HG03354 (cell line): ENCODE measurements at regions not wholly inside any gene's neighbourhood (a gene's known extent, or its start where the extent isn't known, plus 50 kb on each side); places are given as distances from the start of the nearest gene placed in this dataset.

Experiments
- ATAC-seq: cut with Tn5 transposase; IDR thresholded peaks from one replicate; pipeline ENCODE4 v1.9.1; 2021; ENCODE audit warnings: mild to moderate bottlenecking; ENCODE audit not compliant: unreplicated experiment, poor library complexity, severe bottlenecking

DNA sequence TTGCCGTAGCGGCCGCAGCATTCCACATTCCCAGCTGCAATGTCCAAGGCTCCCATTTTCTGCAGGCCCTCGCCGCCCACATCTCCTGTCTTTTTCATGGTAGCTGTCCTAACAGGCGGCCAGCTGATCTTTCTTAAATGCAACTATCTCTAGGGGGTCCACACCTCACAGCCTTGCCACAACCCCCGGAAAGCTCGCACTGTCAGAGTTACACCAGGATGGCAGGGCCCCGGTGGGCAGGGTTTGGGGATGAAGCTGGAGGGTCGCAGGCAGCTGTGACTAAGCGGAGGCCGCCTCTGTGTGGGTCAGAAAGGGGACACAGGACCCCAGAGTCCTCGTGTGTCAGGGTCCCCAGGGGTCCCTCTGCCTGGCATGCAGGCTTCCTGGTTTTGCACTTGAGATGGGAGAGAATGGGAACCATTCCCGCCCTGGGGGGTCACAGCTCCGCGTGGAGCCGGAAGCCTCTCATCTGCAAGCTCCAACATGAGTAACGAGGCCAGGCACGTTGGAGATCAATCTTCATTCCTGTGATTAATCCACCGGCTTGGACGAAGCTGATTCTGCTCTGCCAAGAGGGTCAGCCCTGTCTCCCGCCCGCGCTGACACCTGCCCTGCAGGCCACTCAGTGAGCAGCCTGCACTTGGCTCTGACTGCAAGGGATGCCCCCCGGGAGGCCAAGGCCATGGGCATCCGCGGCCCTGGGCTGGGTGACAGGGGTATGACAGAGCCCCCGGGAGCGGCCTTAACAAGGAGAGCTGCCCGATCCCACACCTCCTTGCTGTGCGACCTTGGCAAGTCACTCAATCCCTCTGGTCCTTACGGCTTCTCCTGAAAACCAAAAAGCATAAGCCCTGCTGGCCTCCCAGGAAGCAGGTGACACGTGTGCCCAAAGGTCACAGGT, 97.9 kb downstream of the ADRA2C start:
- ATAC-seq: no peak

DNA sequence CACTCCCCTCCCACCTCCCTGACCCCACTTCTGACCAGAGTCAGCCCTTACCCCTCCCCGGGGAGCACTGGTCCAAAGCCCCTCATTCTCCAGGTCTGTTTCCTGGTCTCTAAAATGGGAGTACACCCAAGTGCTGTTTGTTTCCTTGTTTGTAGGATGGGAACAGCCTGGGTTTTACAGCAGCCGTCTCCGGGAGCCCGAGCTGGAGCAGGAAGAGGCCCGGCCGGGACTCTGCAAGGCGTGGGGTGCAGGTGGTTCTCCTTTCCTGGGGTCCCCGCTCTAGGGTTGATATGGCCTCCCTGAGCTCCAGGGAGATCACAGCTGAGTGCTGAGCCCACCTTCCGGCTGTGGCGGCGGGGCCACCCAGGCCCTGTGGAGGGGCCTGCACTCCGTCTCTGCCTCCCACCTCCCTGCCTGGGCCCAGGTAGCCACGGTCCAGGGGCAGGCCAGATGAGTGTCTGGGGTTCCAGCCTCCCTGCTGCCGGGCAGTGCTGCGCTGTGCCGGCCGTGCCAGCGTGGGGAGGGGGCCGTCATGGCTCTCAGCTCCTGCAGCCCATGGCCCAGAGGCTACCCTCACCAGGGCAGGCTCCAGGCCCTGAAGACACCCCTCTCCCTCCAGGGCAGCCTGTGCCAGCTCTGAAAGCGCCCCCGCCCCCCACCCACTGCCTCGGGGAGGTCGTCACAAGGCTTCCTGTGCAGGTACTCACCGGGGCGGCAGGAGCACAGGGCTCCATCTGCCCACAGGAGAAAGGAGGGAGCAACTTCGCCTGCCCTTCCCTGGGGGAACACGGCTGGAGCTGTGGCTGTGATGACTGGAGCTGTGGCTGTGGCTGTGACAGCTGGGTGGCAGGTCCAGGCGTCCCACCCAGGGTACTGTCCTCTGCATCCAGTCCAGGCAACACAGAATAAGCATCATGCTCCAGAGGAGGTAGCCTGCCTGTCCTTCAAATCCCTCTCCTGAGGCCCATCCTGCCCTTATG, 98.8 kb downstream of the ADRA2C start:
- no peak for ATAC-seq

DNA sequence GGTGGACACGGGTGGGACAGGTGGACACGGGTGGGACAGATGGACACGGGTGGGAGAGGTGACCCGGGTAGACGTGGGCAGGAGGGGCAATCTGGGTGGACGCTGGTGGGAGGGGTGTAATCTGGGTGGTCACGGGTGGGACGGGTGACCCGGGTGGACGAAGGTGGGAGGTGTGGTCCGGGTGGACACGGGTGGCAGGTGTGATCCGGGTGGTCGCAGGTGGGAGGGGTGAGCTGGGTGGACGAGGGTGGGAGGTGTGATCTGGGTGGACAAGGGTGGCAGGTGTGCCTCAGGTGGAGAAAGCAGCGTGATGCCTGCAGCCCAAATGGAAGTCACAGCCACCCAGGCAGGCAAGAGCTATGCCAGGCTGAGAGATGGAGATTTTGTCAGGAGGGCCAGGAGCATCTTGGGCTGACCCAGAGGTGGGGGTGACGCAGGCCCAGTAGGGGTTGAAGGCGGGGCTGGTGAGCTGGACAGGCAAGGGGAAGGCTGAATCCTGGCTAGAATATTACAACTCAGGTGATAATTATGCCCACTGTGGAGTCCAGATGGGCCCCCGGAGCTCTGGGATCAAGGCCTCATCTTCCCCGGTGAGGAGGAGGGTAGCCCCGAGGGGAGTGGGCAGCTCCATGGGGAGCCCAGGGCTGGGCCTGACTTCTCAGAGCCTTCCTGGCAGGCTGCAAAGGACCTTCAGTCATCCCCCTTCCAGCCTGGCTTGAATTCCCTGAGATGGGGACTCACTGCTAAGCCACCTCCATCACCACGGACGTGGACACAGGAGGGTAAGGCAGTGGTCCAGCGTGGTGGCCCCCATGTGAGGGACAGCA, 100.0 kb downstream of the ADRA2C start:
- no peak for ATAC-seq

DNA sequence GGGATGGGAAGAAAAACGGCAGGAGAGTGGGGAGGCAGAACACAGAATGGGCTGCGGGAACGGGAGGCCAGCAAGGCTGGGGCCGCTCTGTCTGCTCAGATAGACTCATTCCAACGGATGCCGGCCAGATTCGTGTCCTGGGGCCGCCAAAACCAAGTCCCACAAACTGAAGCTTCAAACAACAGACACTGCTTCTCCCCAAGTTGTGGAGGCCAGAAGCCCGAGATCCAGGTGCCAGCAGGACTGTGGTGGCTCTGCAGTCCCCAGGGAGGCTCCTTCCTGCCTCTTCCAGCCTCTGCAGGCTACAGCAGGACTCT, 100.6 kb downstream of the ADRA2C start:
- no peak for ATAC-seq

DNA sequence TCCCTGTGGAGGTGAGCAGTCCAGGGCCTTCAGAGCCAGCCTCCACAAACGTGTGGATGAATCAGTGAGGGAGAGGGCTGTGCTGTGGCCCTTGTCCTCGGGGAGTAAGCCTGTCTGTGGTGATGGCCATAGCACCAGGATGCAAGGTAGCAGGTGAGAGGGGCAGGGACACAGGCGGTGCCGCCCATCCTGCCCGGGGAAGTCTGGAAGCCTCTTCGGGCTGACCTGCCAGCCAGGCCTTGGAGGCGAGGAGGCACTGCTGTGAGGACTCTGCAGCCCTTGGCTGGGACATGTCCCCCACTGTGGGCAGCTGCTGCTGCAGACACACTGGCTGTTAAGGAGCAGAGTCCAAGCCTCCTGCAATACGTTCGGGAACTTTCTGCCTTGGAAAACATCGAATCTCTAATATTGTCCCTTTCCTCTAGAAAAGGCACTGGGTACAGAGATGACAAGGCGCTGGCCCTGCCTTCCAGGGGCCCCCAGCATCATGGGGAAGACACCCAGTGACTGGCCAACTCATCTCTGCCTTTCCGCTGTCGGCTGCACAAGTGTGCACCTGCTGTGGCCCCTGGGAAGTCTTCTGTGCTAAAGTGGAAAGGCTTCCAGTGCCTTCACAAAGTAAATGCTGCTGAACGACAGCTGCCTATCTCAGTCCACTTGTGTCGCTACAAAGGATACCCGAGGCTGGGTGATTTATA, 101.4 kb downstream of the ADRA2C start:
- ATAC-seq: no peak

DNA sequence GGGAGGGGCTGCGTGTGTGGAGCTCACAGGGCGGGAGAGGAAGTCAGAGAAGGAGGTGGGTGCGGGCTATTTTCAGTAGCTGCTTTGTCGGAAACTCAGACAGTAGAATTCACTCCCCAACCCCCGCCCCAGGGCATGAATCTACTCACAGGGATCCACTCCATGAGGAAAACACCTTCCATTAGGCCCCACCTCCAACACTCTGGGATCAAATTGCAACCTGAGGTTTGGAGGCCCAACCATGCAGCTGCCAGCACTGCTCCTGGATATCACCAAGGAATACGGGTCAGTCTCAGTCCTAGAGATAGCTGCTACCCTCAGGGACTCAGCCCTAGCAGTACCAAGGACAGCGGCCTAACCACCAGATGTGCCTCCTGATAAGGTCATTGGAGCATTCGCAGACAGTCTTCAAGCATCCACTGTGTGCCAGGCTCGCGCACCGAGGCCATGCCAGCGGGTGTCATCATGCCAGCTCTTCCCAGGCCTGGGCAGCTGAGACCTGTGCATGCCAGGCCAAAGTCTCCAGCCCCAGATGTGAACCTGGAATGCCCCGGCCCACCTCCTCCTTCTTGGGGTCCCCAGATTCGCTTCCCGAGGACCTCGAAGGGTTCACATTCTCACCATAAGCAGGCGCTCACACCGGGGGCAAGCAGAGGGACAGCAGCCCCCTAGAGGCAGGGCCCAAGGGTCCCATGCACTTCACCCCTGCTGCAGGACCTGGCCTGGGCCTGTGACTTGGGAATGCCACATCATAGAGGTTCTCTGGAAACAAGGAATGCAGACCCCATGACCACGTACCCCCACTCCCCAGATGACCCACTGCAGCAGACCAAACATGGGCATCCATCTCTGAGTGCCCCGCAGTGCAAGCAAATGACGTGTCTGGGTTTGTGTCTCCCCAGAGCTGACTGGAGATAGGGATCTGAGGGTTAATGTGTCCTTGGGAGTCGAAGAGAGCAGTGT, 102.3 kb downstream of the ADRA2C start:
- ATAC-seq: no peak

DNA sequence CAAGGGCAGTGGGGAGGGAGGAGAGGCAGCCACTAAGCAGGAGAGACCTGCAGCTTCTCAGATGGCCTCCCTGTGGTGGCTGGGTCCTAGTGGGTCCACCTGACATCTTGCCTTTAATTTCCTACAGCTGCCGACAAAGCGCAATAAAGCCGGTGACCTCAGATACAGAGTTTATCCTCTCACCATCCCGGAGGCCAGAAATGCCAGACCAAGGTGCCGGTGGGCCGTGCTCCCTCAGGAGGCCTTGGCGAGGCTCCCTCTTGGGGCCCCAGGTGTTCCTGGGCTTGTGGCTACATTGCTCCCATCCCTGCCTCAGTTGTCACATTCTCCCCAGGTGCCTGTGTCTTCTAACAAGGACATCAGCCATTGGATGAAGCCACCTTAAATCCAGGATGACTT, 103.0 kb downstream of the ADRA2C start:
- ATAC-seq: no peak

DNA sequence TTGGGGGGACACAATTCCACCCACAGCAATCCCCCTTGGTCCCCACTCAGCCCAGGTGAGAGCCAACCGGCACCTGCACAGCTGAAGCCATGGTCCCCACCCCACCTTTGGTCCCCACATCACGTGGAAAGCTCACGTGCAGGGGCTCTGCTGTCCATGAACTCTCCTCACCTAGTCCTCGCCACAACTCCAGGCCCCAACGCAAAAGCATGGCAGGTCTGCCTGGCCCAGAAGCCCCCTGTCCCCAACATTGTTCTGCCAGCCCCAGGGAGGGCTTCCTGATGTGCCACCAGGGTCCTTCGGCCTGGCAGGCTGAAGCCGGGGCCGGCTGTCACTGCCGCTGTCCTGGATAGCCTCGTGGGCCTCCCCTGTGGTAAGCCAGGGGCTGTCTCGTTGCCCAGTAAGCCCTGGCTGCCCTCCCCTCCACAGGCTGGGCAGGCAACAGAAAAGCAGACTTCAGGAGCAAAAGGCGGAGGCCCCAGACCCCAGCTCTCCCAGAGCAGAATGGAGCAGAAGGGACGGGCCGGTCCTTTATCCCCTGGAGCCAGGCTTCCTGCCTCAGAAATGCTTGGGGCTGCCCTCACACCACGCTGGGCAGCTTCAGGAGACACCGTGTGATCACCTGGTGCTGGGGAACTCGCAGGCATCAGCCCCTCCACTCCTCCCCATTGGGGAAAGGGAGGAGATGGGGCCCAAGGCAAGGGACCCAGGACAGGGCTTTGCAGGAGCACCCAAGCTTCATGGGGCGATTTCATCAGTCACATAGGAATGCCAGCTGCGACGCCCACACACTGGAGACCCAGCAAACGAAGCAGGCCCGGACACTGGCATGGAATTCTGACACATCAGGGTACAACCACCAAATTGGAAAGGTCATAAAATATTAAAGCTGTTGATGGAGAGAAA, 103.7 kb downstream of the ADRA2C start:
- ATAC-seq: no peak

DNA sequence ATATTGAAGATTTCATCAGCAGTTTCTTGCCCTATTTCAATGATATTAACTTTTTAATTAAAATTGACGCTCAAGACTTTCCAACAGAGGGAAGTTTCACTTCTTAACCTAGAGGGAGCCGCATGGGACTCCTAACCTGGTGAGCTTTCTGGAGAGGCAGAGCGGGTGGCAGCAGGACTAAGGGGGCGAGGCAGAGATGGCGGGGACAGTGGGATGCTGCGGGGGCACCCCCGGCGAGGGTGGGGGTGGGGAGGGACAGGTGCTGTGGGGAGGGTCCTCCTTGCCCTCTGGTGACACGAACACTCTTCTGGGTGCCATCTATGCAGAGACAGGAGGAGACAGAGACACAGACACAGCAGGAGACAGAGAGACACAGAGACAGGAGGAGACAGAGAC, 104.4 kb downstream of the ADRA2C start:
- no peak for ATAC-seq

DNA sequence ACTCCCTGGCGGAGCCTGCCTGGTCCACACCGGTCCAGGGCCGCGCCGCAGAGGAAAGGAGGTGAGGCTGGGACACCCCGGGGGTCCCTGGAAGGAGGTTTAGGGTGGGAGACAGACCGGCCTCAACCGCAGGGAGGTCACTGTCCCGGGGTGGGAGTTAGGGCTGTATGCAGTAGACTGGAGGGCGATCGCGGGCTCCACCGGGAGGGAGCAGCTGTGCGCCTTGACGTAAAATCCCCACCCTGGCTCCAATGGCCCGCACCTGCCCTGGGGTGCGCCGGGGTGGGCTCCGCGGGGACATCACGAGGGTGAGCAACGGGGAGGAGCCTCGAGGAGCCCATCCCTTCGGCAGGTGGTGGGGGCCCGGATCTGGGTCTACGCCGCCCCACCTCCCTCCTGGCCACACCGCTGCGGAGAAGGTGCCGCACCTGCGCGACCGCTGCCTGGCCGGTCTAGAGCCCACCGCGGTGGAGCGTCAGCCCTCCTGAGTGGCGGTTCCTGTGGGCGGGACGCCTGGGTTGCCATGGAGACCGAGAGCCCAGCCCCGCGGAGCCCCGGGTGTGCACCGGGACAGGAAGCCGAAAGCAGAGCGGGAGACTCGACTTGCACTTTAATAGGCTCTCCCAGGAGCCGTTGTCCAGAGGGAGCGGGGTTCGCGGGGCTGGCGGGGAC, 105.1 kb downstream of the ADRA2C start:
- ATAC-seq: no peak

DNA sequence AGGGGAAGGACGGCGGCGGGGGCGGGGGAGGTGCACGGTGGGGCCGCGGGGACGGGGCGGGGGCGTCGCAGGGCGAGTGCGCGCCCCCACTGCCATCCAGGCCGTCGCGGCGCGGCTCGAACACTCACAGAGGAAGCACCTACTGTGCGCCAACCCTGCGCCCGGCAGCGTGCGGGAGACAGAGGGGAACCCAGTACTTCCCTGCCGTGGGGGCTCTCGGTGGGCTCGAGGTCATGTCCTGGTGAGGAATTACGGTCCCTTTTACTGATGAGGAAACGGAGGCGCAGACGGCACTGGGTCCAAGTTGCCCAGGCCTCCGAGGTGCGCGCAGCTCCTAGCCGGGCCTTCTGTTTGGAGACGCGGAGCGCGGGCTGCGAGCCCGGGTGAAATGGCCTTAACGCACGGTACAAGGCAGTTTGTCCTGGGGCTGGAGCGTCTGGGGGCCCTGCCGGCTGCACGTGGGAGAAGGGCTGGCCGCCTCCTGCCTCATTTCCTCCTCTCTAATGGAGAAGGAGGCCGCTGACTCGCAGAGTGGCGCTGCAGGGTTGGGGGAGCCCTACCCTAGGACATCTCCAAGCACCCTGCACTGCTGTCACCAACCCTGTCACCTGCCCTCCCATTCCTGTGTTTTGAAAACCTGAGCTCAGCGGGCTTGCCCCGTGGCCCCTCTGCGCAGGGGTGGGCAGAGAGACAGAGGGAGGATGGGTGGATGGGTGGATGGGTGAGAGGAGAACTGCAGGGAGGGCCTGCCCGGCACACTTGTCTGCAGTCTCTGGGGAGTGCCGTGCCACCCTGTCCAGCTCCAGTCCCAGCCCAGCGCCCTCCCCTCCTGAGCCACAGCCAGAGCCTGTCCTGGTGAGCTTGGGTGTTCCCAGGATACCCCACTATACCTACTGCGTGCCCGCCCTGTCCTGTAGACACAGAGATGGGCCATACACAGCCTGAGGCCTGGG, 106.0 kb downstream of the ADRA2C start:
- ATAC-seq: no peak

DNA sequence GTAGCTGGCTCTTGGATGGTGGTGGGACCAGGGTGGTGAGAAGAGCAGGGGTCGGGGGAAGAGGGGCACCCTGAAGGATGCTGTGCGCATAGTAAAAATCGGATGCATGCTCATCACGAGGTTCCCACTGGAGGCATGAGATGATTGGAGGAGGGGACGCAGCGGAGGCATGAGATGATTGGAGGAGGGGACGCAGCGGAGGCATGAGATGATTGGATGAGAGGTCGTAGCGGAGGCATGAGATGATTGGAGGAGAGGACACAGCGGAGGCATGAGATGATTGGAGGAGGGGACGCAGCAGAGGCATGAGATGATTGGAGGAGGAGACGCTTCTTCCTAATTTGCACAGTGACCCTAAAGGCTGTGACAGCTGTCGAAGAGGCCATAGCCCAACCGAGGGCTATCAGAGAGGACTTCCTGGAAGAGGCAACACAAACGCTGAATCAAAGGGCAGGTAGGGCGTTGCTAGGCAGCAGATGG, 106.7 kb downstream of the ADRA2C start:
- ATAC-seq: no peak

DNA sequence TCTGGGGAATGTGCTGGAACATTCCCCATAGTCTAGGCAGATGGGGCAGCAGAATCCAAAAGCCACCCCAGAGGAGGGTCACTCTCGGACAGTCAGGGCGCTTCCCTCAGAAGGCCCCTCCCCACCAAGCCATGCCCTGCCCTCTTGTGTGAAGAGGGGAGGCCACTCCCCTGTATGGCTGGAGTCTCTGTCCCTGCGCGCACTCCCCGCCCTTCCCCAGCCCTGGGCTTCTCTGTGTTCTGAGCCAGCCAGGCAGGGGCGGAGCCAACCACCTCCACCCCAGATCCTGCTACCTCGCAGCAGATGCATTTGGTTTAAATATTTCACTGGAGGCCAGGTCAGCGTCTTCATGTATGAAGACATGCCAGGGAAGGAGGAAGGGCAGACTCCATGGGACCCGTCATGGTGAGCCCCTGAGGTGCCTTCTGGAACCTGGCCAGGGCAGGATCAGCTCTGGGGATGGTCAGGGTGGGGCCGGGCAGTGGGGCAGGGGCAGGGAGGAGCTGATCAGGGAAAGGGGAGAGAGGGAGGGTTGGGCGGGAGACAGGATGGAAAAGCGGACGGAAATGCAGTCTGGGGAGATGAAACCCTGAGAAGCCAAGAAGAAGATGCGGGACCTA, 107.3 kb downstream of the ADRA2C start:
- no peak for ATAC-seq

DNA sequence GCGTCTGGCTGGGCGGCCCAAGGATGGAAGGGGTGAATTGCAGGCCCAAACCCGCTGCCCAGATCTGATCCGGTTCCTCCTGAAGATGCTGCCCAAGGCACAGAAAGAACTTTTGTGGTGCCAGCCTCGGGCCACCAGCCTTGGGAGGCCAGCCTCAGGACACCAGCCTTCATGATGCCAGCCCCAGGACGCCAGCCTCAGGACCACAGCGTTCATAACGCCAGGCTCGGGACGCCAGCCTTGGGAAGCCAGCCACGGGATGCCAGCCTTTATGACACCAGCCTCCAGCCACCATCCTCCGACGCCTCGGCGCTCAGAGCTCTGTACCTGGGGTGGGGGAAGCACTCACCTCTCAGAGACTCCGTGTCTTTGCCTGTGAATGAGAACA, 107.8 kb downstream of the ADRA2C start:
- ATAC-seq: no peak

DNA sequence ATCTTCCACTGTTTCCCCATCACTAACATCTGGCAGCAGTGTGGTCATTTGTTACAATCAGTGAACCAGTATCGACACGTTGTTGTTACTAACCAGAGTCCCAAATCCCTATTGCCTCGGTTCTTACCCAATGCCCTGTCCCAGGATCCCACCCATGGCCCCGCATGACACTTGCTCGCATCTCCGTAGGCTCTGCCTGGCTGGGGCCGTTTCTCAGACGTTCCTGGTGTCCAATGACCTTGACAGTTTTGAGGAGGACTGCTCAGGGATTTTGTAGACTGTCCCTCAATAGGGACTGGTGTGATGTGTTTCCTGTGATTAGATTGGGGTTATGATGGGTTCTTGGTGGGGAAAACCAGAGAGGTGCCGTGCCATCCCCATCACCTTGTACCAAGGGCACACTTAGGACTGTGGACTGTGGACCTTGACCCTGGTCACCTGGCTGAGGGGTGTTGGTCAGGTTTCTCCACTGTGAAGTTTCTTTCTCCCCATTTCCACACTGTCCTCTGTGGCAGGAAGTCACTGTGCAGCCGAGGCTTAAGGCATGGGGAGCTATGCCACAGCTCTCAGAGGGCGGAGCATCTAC, 108.4 kb downstream of the ADRA2C start:
- no peak for ATAC-seq
